SK-N-SH (cell line): ENCODE measurements at regions not wholly inside any gene's neighbourhood (a gene's known extent, or its start where the extent isn't known, plus 50 kb on each side); places are given as distances from the start of the nearest gene placed in this dataset.
"Not testable (repeated sequence)": the region's sequence is repeated elsewhere in the genome, so short reads cannot be mapped to it uniquely, and the experiment has no call there.

Experiments used
- CTCF ChIP-seq: fragments of 200-600 bp; sonication (generic); IDR thresholded peaks from 2 replicates; pipeline ENCODE4 v1.6.1; 2017; ENCODE audit warnings: antibody characterized with exemption, mild to moderate bottlenecking, moderate library complexity
- EP300 ChIP-seq, 2 experiments: IDR thresholded peaks; 2 replicates each; pipeline versions ENCODE4 v1.4.0 to v1.6.1; 2012; ENCODE audit warnings: borderline replicate concordance in 1 of 2, low read depth in 1 of 2, low read length in 1 of 2
- FOSL2 ChIP-seq: IDR thresholded peaks from 2 replicates; pipeline ENCODE4 v1.4.0; 2012; ENCODE audit warnings: low read depth, mild to moderate bottlenecking, moderate library complexity, borderline replicate concordance
- POLR2AphosphoS5 ChIP-seq: IDR thresholded peaks from 2 replicates; pipeline ENCODE4 v1.6.1; 2012; ENCODE audit warnings: low read depth, low read length
- REST ChIP-seq: IDR thresholded peaks from 2 replicates; pipeline ENCODE4 v1.6.1; 2012; ENCODE audit warnings: mild to moderate bottlenecking, low read depth, low read length, moderate library complexity
- SIN3A ChIP-seq: IDR thresholded peaks from 2 replicates; pipeline ENCODE4 v1.6.1; 2012; ENCODE audit warnings: low read depth, mild to moderate bottlenecking, low read length, moderate library complexity, borderline replicate concordance
- TF ChIP-seq, protein P1 (sequence below): IDR thresholded peaks from 2 replicates; pipeline ENCODE4; 2012

- TF ChIP-seq REST; FOSL2; CTCF; SIN3A; POLR2AphosphoS5; EP300 (IDR thresholded peaks at IDR 0.05; ENCODE audit: borderline replicate concordance in 1 of 2, low read depth in 1 of 2, low read length in 1 of 2): not testable (repeated sequence)
- TF ChIP-seq, protein P1, sequence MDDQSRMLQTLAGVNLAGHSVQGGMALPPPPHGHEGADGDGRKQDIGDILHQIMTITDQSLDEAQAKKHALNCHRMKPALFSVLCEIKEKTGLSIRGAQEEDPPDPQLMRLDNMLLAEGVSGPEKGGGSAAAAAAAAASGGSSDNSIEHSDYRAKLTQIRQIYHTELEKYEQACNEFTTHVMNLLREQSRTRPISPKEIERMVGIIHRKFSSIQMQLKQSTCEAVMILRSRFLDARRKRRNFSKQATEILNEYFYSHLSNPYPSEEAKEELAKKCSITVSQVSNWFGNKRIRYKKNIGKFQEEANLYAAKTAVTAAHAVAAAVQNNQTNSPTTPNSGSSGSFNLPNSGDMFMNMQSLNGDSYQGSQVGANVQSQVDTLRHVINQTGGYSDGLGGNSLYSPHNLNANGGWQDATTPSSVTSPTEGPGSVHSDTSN = not testable (repeated sequence)
Observed at GRCh38 chr2:89947208-89947815, 1255.8 kb downstream of the RPIA start.
